GM20000 (cell line): ENCODE measurements at regions not wholly inside any gene's neighbourhood (a gene's known extent, or its start where the extent isn't known, plus 50 kb on each side); places are given as distances from the start of the nearest gene placed in this dataset.

Experiments used
- DNase-seq: peaks from one replicate; pipeline ENCODE4 v3.0.0; 2012; ENCODE audit warnings: low spot score
- CTCF ChIP-seq: IDR thresholded peaks from 2 replicates; pipeline ENCODE4 v1.5.1; 2012; ENCODE audit warnings: mild to moderate bottlenecking, control low read depth; ENCODE audit errors: extremely low read depth, missing control alignments

GRCh38 chrX:123085311-123085940 lies 98.7 kb upstream of the GRIA3 start:
- no peak for TF ChIP-seq CTCF
- no peak for DNase-seq

GRCh38 chrX:123086768-123087167 lies 97.3 kb upstream of the GRIA3 start:
- no peak for TF ChIP-seq CTCF
- no peak for DNase-seq

GRCh38 chrX:123087326-123087725 lies 96.8 kb upstream of the GRIA3 start:
- no peak for DNase-seq
- TF ChIP-seq CTCF = no peak

GRCh38 chrX:123088331-123088730 lies 95.7 kb upstream of the GRIA3 start:
- no peak for DNase-seq
- TF ChIP-seq CTCF = no peak

- no peak for TF ChIP-seq CTCF
- DNase-seq = no peak
These were observed 95.1 kb upstream of the GRIA3 start for GRCh38 chrX:123088930-123089329.

- no peak for TF ChIP-seq CTCF
- no peak for DNase-seq
These were observed 90.3 kb upstream of the GRIA3 start for GRCh38 chrX:123093792-123094191.

GRCh38 chrX:123108513-123109427 lies 75.3 kb upstream of the GRIA3 start:
- DNase-seq = no peak
- TF ChIP-seq CTCF = no peak
